GM03348 (cell line): ENCODE measurements at regions not wholly inside any gene's neighbourhood (a gene's known extent, or its start where the extent isn't known, plus 50 kb on each side); places are given as distances from the start of the nearest gene placed in this dataset.
A peak's percentile ranks its signal among the peaks of the same experiment; 100 is the strongest.
"Not testable (repeated sequence)": the region's sequence is repeated elsewhere in the genome, so short reads cannot be mapped to it uniquely, and the experiment has no call there.

Source experiments
- DNase-seq: peaks from one replicate; pipeline ENCODE4 v3.0.0; 2012; ENCODE audit warnings: low spot score

DNA sequence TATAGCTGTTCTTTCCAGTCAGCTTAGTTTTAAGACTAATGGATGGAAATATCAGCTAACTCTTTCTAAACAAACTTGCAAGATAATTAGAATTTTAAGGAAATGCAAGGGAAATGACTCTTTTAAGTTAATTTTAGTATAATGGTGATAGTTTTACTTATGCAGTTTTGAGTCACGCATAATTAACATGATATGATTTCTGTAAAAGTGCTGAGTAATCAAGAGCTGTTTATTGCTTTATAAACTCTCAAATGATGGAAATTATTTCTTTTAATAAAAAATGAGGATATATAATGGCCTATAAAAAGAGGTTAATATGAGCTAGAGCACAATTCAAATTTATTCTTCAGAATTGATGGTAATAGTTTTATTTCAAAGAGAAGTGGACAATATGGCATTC lies 385.9 kb downstream of the GLUD2 start:
- DNase-seq = no peak

DNA sequence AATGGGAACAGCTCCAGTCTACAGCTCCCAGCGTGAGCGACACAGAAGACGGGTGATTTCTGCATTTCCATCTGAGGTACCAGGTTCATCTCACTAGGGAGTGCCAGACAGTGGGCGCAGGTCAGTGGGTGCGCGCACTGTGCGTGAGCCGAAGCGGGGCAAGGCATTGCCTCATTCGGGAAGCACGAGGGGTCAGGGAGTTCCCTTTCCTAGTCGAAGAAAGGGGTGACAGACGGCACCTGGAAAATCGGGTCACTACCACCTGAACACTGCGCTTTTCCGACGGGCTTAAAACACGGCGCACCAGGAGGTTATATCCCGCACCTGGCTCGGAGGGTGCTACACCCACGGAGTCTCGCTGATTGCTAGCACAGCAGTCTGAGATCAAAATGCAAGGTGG lies 390.3 kb downstream of the GLUD2 start:
- not testable (repeated sequence) for DNase-seq

DNA sequence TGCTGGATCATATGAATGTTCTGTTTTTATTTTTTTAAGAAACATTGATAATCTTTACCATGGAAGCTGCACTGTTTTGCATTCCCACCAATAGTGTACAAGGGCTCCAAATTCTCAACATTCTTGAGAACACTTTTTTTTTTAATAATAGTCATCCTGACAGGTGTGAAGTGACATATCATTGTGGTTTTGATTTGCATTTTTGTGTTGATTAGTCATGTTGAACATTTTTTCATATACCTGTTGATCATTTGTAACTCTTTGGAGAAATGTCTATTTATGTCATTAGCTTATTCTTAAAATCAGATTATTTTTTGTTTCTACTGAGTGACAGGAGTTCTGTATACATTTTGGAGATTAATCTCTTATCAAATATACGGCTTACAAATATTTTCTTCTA lies 408.5 kb downstream of the GLUD2 start:
- no peak for DNase-seq

DNA sequence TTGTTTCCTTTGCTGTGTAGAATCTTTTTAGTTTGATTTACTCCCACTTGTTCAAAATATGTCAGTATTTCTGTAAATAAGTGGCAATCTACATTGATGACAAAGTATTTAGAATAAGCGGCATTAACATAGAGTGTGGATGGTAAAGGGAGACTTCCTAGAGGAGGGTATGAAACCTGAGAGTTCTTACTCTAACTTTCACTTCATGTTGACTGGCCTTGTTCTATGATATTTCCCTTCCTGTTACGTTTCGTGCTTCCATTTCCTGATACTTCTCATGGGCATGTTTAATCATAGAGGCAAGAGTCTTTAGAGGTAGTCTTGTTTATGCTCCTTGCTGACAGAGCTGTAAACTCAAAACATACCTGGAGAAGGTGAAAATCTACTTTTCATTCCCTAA lies 408.9 kb downstream of the GLUD2 start:
- no peak for DNase-seq

DNA sequence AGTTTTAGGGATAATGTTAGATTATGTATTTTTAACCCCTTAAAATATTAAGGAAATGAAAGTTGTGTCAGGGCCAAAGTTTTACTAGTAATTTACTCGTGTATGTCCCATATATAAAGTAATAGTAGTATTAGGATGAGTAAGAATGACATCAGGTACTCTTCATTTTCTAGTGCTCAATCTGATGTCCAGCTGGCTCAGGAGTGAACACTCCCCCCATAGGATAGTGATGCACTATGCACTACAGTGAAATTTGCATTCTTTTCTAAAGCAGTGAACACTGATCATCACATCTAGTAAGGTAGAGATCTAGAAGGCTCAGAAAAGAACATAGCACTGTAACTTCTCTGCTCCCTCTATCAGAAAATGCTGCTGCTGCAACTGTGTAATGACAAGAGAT lies 409.7 kb downstream of the GLUD2 start:
- no peak for DNase-seq

DNA sequence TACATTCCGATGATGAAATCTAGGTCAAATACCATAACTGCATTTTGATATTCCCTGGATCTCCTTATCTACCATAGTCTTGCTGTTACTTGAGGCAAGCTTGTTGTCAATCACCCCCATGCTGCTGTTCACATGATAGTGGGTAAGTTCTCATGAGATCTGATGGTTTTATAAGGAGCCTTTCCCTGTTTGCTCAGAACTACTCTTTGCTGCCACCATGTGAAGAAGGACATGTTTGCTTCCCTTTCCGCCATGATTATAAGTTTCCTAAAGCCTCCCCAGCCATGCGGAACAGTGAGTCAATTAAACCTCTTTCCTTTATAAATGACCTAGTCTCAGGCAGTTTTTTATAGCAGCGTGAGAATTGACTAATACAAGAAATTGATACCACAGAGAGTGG lies 432.0 kb downstream of the GLUD2 start:
- DNase-seq = no peak

DNA sequence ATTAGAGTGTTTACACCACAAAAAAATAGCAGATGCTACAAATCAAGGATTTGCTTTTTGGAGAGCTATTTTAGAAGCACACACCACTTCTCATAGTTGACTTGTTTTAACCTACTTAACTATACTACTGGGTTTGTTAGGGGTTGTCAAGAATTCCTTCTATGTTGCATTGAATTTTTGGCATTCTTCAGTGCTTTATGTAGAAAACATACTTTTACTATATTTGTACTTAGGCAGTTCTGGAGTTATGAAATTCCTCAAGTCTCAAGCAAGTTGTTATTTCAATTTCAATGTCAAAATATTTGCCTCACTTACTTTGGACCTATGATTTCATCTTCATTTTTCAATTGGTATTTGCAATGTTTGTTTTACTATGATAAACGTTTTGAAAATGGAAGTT lies 449.6 kb downstream of the GLUD2 start:
- DNase-seq = no peak

DNA sequence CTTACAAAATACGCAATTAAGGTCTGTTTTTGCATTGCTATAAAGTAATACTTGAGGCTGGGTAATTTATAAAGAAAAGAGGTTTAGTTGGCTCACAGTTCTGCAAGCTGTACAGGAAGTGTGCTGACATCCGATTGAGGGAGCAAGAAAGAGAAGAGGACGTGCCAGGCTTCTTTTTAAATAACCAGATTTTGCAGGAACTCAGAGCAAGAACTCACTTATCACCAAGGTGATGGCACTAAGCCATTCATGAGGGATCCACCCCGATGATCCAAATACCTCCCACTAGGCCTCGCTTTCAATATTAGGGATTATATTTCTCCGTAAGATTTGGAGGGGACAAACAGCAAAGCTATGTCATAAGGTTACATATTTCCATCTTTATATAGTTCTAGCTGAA lies 456.7 kb downstream of the GLUD2 start:
- no peak for DNase-seq

DNA sequence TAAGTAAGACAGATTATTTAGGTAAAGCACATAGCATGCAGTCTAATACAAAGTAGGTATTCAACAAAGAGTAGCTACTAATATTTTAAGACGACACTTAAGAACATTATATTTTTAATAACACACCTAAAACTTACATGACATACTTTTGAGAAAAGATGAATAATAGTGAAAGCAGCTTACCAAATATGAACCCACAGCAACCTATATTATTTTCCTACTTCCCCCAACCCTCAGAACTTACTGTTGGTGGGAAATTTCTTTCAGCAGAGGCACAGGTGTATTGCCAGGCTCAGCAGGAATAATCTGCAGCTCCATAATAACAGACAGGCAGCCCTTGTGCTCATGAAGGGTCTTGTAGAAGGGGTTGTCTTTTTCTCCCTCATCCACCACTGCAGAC lies 498.9 kb downstream of the GLUD2 start:
- DNase-seq = no peak

DNA sequence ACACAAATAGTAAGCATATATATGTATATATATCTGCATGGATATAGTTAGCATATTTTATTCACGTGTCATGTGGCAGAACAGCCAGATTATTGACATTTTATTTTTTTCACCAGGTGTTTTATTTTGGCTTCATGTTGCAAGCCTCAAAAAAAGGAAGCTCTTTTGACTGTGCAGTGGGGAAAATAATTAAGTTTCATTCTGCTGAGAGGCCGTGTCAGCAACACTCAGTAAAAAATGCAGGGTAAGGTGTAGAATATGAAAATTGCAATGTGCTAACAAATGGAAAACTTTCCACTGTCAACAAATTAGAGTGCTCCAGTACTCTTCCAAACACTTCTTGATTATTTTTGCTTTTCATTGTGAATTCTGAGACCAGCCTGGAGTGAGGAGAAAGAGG lies 511.5 kb downstream of the GLUD2 start:
- no peak for DNase-seq

DNA sequence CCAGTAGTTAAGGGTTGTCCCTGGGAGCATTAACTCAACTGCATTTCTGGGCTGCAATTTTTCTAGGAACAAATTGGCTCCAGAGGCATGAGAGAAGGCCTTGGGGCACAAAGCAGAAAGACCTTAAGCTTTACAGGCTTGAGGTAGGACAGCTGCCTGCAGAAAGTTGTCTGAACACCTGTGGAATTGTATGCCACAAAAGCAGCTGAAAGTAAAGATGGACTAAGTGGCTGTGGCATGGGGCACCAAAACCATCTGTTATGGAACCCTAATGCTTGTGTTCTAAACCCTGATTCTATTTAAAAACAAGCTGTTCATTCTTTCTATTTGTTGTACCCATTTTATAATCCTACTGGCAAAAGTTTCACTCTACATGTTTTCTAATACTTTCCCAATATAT lies 515.2 kb downstream of the GLUD2 start:
- DNase-seq = no peak

DNA sequence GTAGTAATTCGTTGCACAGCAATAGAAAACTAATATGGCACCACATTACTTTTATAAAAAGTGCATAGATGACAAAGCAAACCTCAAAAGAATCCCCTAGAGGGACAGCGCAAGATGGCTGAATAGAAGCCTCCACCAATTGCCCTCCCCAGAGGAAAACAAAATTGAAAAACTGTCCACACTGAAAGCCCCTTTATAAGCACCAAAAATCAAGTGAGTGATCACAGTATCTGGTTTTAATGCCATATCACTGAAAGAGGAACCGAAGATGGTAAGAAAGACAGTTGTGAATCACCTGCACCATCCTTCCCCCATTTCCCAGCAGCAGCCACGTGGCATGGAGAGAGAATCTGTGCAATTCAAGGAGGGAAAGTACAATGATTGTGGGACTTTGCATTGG lies 522.2 kb downstream of the GLUD2 start:
- no peak for DNase-seq

DNA sequence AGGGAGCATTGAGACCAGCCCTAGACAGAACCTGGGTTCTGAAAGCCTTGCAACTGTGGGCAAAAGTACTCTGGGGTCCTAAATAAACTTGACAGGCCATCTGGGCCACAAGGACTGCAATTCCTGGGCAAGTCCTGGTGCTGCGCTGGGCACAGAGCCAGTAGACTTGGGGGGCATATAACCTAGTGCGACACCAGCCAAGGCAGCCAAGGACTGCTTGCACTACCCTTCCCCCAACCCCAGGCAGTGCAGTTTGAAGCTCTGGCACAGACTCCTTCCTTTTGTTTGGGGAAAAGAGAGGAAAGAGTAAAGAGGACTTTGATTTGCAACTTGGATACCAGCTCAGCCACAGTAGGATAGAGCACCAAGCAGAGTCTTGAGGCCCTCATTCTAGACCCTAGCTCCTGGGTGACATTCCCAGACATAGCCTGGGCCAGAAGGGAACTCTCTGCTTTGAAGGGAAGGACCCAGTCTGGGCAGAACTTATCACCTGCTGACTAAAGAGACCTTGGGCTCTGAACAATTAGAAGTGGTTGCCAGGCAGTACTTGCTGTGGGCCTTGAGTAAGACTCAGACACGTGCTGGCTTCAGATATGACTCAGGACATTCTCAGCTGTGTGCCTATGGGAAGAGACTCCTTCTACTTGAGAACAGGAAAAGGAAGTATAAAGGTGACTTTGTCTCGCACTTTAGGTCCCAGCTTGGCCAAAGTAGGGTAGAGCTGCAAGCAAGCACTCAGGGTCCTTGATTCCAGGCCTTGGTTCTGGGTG lies 522.8 kb downstream of the GLUD2 start:
- no peak for DNase-seq

DNA sequence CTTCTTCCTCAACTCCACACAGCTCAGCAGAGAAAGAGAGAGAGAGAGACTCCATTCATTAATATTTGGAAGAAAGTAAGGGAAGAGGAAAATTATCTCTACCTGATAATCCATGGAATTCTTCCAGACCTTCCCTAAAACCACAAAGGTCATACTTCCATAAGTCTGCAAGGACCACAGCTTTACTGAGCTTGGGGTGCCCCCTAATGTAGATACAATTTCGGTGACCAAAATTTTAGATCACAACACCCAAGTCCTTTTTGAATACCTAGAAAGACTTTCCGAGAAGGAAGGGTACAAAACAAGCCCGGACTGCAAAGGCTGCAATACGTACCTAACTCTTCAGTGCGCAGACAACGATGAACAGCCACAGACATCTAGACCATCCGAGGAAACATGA lies 523.9 kb downstream of the GLUD2 start:
- no peak for DNase-seq

DNA sequence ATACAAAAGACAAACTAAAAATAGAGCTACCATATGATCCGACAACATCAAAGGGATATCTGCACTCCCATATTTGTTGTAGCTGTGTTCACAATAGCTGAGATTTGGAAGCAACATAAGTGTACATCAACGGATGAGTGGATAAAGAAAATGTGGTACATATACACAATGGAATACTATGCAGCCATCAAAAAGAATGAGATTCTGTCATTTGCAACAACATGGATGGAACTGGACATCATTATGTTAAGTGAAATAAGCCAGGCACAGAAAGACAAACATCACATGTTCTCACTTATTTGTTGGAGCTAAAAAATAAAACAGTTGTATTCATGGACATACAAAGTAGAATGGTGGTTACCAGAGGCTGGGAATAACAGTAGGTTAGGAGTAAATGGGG lies 527.0 kb downstream of the GLUD2 start:
- DNase-seq = not testable (repeated sequence)

DNA sequence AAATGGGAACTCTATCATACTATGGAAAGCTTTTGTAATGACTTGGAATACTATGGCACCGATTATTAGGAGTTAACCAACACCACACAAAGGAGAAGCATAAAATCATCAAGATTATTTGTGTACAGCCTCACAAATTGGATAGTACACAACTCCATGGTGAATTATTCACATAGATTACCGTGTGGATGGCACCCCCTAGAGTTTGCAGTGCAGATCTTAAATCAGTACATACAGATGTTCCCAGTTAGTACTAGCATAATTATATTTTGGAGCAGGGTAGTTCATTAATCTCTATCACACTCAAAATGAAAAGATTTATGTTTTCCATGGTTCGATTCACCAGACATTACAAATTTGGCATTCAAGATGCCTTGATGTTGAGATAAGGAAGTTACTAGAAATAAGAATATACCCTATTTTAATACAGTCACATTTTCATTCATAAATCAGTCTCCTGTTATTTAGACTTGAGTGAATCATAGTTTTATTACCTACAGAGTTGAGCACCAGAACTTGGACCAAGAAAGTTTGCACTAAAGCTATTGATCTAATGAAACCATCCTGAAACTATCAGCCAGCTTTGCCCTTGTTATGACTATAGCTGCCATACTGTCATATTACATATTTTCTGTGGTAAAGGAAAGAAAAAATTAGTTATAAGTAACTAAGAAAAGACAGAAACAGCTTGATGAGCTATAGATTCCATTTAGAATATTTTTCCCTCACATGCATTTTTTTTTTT lies 531.8 kb downstream of the GLUD2 start:
- DNase-seq = peak; percentile 0

DNA sequence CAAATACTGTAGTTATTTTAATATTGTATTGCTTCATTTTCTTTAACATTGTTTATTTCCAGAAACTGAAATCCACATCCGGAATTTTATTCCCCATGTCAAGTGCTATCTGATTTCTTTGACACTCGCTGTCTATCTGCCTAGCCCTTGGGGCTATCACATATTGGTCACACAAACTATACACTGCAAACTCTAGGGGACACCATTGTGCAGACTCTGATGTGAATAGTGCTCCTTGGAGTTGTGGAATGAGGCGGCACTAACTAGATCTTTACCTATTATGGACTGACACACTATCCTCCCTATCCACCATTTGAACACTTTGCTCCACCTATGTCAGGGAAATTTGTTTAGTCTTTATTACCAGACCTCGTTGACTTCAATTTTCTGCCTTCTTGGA lies 534.5 kb downstream of the GLUD2 start:
- no peak for DNase-seq

DNA sequence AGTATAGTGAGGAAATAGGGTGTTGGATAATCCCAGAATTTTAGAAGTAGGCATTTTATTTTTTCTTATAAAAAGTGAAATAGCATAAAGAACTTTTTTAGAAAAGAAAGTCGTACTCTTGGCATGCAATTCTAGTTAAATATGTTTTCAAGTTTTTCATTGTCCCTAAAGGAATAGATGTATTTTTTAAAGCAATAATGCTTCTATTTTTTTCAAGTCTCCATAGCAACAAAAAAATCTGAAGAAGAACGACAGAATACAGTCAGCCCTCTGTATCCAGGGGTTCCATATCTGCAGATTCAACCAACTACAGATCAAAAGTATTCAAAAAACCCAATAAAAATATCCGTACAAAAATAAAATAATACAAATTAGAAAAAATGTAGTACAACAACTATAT lies 538.2 kb downstream of the GLUD2 start:
- DNase-seq = no peak

DNA sequence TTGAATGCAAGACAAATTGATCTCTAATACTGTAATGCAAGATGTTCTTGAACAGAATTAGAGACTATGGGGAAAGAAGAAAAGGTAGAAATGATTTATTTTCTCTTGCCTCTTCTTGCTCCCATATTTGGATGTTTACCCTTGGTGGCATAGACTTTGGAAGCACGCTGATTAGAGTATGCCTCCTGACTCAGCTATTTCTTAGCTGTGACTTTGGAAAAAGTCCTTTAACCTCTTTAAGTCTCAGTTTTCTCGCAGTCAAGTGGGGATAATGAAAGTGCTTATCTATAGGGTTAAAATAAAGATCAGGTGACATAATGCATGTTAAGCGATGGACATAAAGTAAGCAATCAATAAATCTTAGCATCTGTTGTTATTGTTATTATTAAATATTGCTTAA lies 545.5 kb downstream of the GLUD2 start:
- DNase-seq = no peak

DNA sequence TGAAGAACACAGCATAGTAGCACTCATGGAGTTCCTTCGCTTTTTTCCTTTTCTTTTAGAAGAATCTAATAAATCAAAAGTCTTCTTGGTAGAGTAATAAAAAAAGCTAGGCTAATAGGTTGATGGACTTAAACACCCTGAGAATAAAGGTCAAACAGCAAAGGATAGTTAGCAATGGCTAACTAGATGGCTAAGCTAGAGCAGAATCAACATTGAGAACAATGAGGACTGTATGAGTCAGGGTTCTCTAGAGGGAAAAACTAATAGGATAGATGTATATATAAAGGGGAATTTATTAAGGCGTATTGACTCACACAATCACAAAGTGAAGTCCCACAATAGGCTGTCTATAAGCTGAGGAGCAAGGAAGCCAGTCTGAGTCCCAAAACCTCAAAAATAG lies 550.9 kb downstream of the GLUD2 start:
- DNase-seq = no peak

DNA sequence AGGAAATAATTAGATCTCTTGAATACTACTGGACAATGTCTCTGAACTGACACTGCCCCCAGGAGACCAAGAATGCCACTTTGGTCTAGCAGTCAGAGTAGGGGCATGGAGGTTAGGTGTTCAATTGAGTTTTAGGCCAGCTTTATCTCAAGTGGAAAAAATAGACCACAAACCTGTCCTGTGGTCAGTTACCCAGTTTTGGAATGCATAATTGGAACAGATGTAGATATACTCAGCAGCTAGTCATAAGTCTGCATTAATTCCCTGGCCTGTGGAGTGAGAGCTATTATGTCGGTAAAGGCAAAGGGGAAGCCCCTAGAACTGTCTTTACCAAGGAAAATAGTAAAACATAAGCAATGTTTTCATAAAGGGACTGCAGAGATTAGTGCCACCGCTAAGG lies 587.7 kb downstream of the GLUD2 start:
- DNase-seq = no peak

DNA sequence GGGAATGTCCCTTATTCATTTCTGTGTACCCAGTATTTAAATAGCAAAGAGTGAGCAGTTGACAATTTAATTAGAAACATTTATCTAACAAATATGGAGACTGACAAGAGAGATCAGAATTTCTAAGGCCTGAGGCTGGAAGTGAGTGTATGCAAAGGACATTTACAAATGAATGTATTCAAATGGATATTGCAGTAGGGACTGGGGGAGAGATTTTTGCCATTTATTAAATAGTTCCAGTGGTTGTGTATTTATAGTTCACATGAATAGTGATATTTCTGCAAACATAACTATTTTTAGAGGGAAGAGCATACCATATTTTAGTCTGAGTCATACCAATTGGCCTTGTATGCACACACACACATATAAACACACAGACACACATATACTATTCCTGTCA lies 592.4 kb downstream of the GLUD2 start:
- DNase-seq = no peak

DNA sequence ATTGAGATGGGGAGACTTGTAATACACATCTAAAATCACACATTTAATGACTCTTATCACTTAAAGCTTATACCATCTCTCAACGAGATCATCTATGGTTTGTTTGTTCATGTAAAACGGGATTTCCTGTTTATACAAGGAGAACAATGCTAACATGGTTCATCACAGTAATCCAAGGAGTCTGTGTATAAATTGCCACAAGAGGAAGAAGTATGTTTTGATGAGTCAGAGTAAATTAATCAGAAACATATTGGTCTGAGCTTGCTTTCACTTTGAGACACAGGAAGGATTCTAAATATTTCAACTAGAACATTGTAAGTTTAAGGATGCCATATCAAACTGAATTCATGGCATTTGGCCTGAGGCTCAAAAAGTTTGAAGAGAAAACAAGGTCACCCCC lies 594.1 kb downstream of the GLUD2 start:
- peak; percentile 27 for DNase-seq

DNA sequence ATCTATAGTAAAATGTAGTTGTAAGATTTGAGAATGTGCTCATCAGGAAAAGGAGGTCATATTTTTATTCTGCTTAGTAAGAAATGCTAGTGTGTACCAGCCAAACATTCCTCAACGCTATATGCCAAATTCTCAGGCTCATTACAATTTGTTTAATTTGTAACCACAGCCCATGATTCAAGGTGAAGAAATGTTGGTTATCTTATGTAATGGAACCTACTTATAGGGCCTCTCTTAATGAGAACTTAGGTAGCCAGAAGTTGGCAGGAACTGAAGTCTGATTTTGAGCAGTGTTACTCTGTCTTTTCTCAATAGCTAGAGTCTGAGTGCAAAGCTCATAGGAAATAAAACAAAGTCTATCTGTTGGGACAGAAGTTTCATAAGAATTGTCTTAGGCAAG lies 595.0 kb downstream of the GLUD2 start:
- DNase-seq = peak; percentile 2
